ENCODE measurements at regions not wholly inside any gene's neighbourhood (a gene's known extent, or its start where the extent isn't known, plus 50 kb on each side); places are given as distances from the start of the nearest gene placed in this dataset.
"Not testable (repeated sequence)": the region's sequence is repeated elsewhere in the genome, so short reads cannot be mapped to it uniquely, and the experiment has no call there.

- no peak for DNase-seq
These were observed 396.8 kb downstream of the FAM72C start for GRCh38 chr1:143574891-143575520.

GRCh38 chr1:143572661-143573060 lies 399.1 kb downstream of the FAM72C start:
- DNase-seq: not testable (repeated sequence)

- not testable (repeated sequence) for DNase-seq
These were observed 408.0 kb downstream of the FAM72C start for GRCh38 chr1:143563761-143564160.

GRCh38 chr1:143553627-143554026 lies 418.2 kb downstream of the FAM72C start:
- DNase-seq: no peak

GRCh38 chr1:143504703-143505102 lies 467.1 kb downstream of the FAM72C start:
- not testable (repeated sequence) for DNase-seq

- DNase-seq: not testable (repeated sequence)
These were observed 467.7 kb downstream of the FAM72C start for GRCh38 chr1:143504080-143504479.

- not testable (repeated sequence) for DNase-seq
These were observed 468.7 kb downstream of the FAM72C start for GRCh38 chr1:143503048-143503447.

- DNase-seq: not testable (repeated sequence)
These were observed 469.7 kb downstream of the FAM72C start for GRCh38 chr1:143502038-143502437.

GRCh38 chr1:143498059-143498749 lies 473.6 kb downstream of the FAM72C start:
- DNase-seq: not testable (repeated sequence)

GRCh38 chr1:143497374-143497747 lies 474.4 kb downstream of the FAM72C start:
- no peak for DNase-seq

- DNase-seq: not testable (repeated sequence)
These were observed 475.0 kb downstream of the FAM72C start for GRCh38 chr1:143496526-143497373.

All from activated CD4-positive, CD25-positive, alpha-beta regulatory T cell (primary cell).